ENCODE measurements at regions not wholly inside any gene's neighbourhood (a gene's known extent, or its start where the extent isn't known, plus 50 kb on each side); places are given as distances from the start of the nearest gene placed in this dataset.

GRCh38 chr2:79394485-79394859 lies 118.4 kb upstream of the CTNNA2 start:
- 66% methylated on average over 1 of the region's 1 CpG for WGBS
- no peak for DNase-seq (ENCODE audit: low spot score)

More at GRCh38 chr2:79394485-79394859, 118.4 kb upstream of the CTNNA2 start:
- Histone ChIP-seq H3K36me3 (ENCODE audit: control insufficient read depth in 4 of 4, insufficient read depth in 3 of 4, low read depth in 1 of 4, low read length in 3 of 4) (no peaks in the 10 kb centered on the region), H3K27me3 (ENCODE audit: control insufficient read depth in 4 of 4, insufficient read depth in 4 of 4, low read length in 3 of 4) (peaks cover 0 to 3% (median 0%) of the 10 kb centered on the region in 4 donors), H3K27ac (ENCODE audit: low read depth in 1 of 2, low read length in 2 of 2) (no peak overlapping the region), H3K4me3 (ENCODE audit: low read depth in 1 of 3, low read length in 3 of 3) (no peak overlapping the region), H3K4me1 (ENCODE audit: control insufficient read depth in 4 of 4, insufficient read depth in 4 of 4, low read length in 3 of 4) (no peaks in the 10 kb centered on the region), H3K9me3 (ENCODE audit: control insufficient read depth in 4 of 4, low read length in 3 of 4) (no peaks in the 10 kb centered on the region), H3K9ac (ENCODE audit: low read depth in 1 of 2, low read length in 2 of 2) (no peak overlapping the region)
- TF ChIP-seq YY1 (IDR thresholded peaks at IDR 0.05): no peak
- no peak for TF ChIP-seq EGR1 (IDR thresholded peaks at IDR 0.05; ENCODE audit: low read depth in 2 of 2)
- TF ChIP-seq CTCF (IDR thresholded peaks at IDR 0.05; ENCODE audit: low read depth, low read length, missing input control): no peak
- TF ChIP-seq RAD21 (IDR thresholded peaks at IDR 0.05): no peak
- TF ChIP-seq NR2F2 (IDR thresholded peaks at IDR 0.05): no peak
- TF ChIP-seq REST (IDR thresholded peaks at IDR 0.05): no peak
- no peak for TF ChIP-seq JUND (IDR thresholded peaks at IDR 0.05)
- TF ChIP-seq ZBTB33 (IDR thresholded peaks at IDR 0.05): no peak
- no peak for TF ChIP-seq SP1 (IDR thresholded peaks at IDR 0.05)
- TF ChIP-seq HNF4G (IDR thresholded peaks at IDR 0.05): no peak
- TF ChIP-seq FOXA1 (IDR thresholded peaks at IDR 0.05): no peak
- TF ChIP-seq FOXA2 (IDR thresholded peaks at IDR 0.05): no peak
- TF ChIP-seq TAF1 (conservative IDR thresholded peaks at IDR 0.05): no peak
- no peak for TF ChIP-seq ATF3 (IDR thresholded peaks at IDR 0.05)
- TF ChIP-seq RXRA (IDR thresholded peaks at IDR 0.05): no peak
- no peak for TF ChIP-seq GABPA (IDR thresholded peaks at IDR 0.05 in 1 of 2, conservative IDR thresholded peaks at IDR 0.05 in 1 of 2)
